ENCODE measurements at regions not wholly inside any gene's neighbourhood (a gene's known extent, or its start where the extent isn't known, plus 50 kb on each side); places are given as distances from the start of the nearest gene placed in this dataset.

DNA sequence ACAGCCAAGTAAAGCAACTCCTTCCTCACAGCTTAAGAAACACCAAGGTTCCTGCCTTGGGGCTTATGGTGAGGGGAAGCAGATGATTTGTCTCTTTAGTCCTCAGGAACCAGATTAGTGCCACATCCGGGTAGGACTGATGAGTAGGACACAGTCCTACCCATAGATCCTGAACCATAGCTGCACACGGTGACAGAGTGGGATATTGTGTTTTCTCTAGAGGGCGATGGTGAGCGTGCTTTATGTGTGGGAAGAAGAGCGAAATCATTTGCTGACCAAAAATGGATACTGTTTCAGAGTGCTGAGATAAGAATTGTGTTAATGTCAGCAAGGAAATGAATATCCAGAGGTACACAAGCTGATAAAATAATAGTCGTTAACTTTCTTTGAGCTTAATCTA lies 209.0 kb upstream of the FBXL7 start:
- no peak overlapping the region for H3K23ac ChIP-seq (ENCODE audit: insufficient read length)
- FAIRE-seq = no peak
- TF ChIP-seq RAD21 (IDR thresholded peaks at IDR 0.05 in 1 of 2, conservative IDR thresholded peaks at IDR 0.05 in 1 of 2; ENCODE audit: low read depth in 2 of 2, low read length in 2 of 2) (peak; percentile 26 to 33; a peak in 3 of 4 replicates), SIN3A (conservative IDR thresholded peaks at IDR 0.05 in 1 of 2, IDR thresholded peaks at IDR 0.05 in 1 of 2; ENCODE audit: low read depth in 1 of 2, low read length in 2 of 2) (no peak), JUN (IDR thresholded peaks at IDR 0.05; ENCODE audit: low read depth, low read length) (no peak), JUND (IDR thresholded peaks at IDR 0.05; ENCODE audit: low read length) (no peak), SP4 (IDR thresholded peaks at IDR 0.05; ENCODE audit: low read length) (no peak), SUZ12 (IDR thresholded peaks at IDR 0.05; ENCODE audit: low read length) (no peak), SP2 (IDR thresholded peaks at IDR 0.05; ENCODE audit: low read length) (no peak), TAF1 (IDR thresholded peaks at IDR 0.05; ENCODE audit: low read depth, low read length) (no peak), TAF7 (optimal IDR thresholded peaks at IDR 0.05; ENCODE audit: borderline replicate concordance, low read depth, low read length) (no peak), POLR2A (IDR thresholded peaks at IDR 0.05; ENCODE audit: control extremely low read depth in 1 of 2, low read depth in 2 of 2, low read length in 2 of 2) (no peak), RFX5 (IDR thresholded peaks at IDR 0.05; ENCODE audit: borderline replicate concordance, low read depth, low read length) (no peak)
- TF ChIP-seq, protein P1, sequence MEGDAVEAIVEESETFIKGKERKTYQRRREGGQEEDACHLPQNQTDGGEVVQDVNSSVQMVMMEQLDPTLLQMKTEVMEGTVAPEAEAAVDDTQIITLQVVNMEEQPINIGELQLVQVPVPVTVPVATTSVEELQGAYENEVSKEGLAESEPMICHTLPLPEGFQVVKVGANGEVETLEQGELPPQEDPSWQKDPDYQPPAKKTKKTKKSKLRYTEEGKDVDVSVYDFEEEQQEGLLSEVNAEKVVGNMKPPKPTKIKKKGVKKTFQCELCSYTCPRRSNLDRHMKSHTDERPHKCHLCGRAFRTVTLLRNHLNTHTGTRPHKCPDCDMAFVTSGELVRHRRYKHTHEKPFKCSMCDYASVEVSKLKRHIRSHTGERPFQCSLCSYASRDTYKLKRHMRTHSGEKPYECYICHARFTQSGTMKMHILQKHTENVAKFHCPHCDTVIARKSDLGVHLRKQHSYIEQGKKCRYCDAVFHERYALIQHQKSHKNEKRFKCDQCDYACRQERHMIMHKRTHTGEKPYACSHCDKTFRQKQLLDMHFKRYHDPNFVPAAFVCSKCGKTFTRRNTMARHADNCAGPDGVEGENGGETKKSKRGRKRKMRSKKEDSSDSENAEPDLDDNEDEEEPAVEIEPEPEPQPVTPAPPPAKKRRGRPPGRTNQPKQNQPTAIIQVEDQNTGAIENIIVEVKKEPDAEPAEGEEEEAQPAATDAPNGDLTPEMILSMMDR (IDR thresholded peaks at IDR 0.05; ENCODE audit: control extremely low read depth in 1 of 3, insufficient read depth in 1 of 3, low read depth in 1 of 3, low read length in 3 of 3) = peak; percentile 3 to 59 (median 12); a peak in 2 of 4 replicates

More for the DNA sequence above, 209.0 kb upstream of the FBXL7 start:
- H3K4me3 ChIP-seq (ENCODE audit: extremely low read depth in 1 of 4, insufficient read depth in 2 of 4, low read depth in 3 of 4, low read length in 4 of 4) = no peak overlapping the region
- no peak overlapping the region for H3K14ac ChIP-seq (ENCODE audit: insufficient read length)
- no peaks in the 10 kb centered on the region for H3K79me2 ChIP-seq (ENCODE audit: control insufficient read depth in 1 of 2, insufficient read depth in 2 of 2, low read length in 2 of 2)
- no peaks in the 10 kb centered on the region for H3K36me3 ChIP-seq (ENCODE audit: control insufficient read depth in 2 of 4, insufficient read depth in 4 of 4, low read length in 3 of 4)
- CTCF ChIA-PET (ENCODE audit: partially characterized antibody) = interaction anchor here (0.7 to 2.6 kb wide), 14 partner anchors 9 to 150 kb away, joined by 3 to 11 read pairs (median 5); no protein-coding TSS in a partner anchor
- H3K56ac ChIP-seq (replicated peaks; ENCODE audit: insufficient read length, low read depth, low read length) = no peak overlapping the region
- H3K9ac ChIP-seq (replicated peaks in 1 of 4; ENCODE audit: extremely low read depth in 1 of 4, low read depth in 3 of 4, low read length in 3 of 4) = no peak overlapping the region
- no peak for DNase-seq (ENCODE audit: low read depth in 1 of 2, low spot score in 2 of 2)
- peaks cover 6 to 10% of the 10 kb centered on the region in 2 experiments; a peak in 2 of 4 replicates for H3K9me3 ChIP-seq (ENCODE audit: insufficient read depth in 2 of 2, low read depth in 1 of 2, low read length in 1 of 2)
- H4K91ac ChIP-seq (replicated peaks; ENCODE audit: insufficient read length, low read length) = no peak overlapping the region
- H4K8ac ChIP-seq (ENCODE audit: extremely low read depth, insufficient read depth, low read length) = no peak overlapping the region
- H2BK12ac ChIP-seq (ENCODE audit: low read depth, low read length) = no peak overlapping the region
- H3K4me2 ChIP-seq (ENCODE audit: insufficient read depth in 1 of 2, low read depth in 2 of 2, low read length in 2 of 2) = no peak overlapping the region
- H3K79me1 ChIP-seq (ENCODE audit: low read depth, low read length) = no peaks in the 10 kb centered on the region
- H3K18ac ChIP-seq (ENCODE audit: extremely low read depth, low read length) = no peak overlapping the region
- WGBS, 2 experiments (ENCODE audit: extremely low coverage in 1 of 2, insufficient coverage in 1 of 2, insufficient read length in 1 of 2, insufficient replicate concordance in 2 of 2, low coverage in 1 of 2, low lambda C conversion rate in 2 of 2, missing lambda C conversion rate in 1 of 2) = 81% methylated on average over 6 of the region's 6 CpGs; no CpG with 5 or more reads in 1 of the 2 experiments
- no peaks in the 10 kb centered on the region for H3K4me1 ChIP-seq (replicated peaks in 1 of 4; ENCODE audit: control insufficient read depth in 3 of 4, insufficient read depth in 4 of 4, low read length in 3 of 4)
- H2AK5ac ChIP-seq (ENCODE audit: low read depth, low read length) = no peak overlapping the region
- no peak overlapping the region for H3K4ac ChIP-seq (replicated peaks; ENCODE audit: insufficient read length, low read depth, low read length)
- no peaks in the 10 kb centered on the region for H3K23me2 ChIP-seq (ENCODE audit: low read depth, low read length)
- POLR2A ChIA-PET (ENCODE audit: partially characterized antibody) = no interaction called here
- H2BK120ac ChIP-seq (replicated peaks; ENCODE audit: low read depth, low read length) = no peak overlapping the region
- H4K20me1 ChIP-seq (replicated peaks in 1 of 2; ENCODE audit: control insufficient read depth in 1 of 2, insufficient read depth in 2 of 2, low read length in 2 of 2) = no peaks in the 10 kb centered on the region
- H2BK15ac ChIP-seq (ENCODE audit: low read length) = no peak overlapping the region
- no peak overlapping the region for H2BK5ac ChIP-seq (ENCODE audit: low read depth, low read length)
- H2AFZ ChIP-seq (ENCODE audit: low read length) = no peak overlapping the region
- H2BK20ac ChIP-seq (ENCODE audit: low read length) = no peak overlapping the region
- H3K27ac ChIP-seq (ENCODE audit: low read depth, low read length) = no peak overlapping the region
- H4K5ac ChIP-seq (ENCODE audit: insufficient read length, low read depth, low read length) = no peak overlapping the region
- H3K27me3 ChIP-seq (replicated peaks in 1 of 4; ENCODE audit: control insufficient read depth in 3 of 4, extremely low read depth in 1 of 4, insufficient read depth in 3 of 4, low read length in 3 of 4) = no peaks in the 10 kb centered on the region

Measured in H1 (cell line).